Heart left ventricle (tissue), 16 donors: ENCODE measurements at regions not wholly inside any gene's neighbourhood (a gene's known extent, or its start where the extent isn't known, plus 50 kb on each side); places are given as distances from the start of the nearest gene placed in this dataset.
"Not testable (repeated sequence)": the region's sequence is repeated elsewhere in the genome, so short reads cannot be mapped to it uniquely, and the experiment has no call there.

Source experiments
- ATAC-seq, 4 donors: fragments of 200-7000 bp; cut with Tn5 transposase; one replicate each; pipeline ENCODE4 v1.9.1; 2020 to 2022; ENCODE audit warnings: moderate library complexity in 4 of 4, mild to moderate bottlenecking in 3 of 4, moderate number of reproducible peaks in 1 of 4
- DNase-seq, 5 donors: peaks; one replicate each; pipeline ENCODE4 v3.0.0-alpha.2; 2020
- H3K27ac ChIP-seq, 12 donors: fragments of 200-600 bp; sonication (generic) in 4 of 12; one replicate each; pipeline versions ENCODE4 v1.5.0 to v1.8.0; 2016 to 2022; ENCODE audit warnings: mild to moderate bottlenecking in 2 of 12
- H3K27me3 ChIP-seq, 9 donors: fragments of 200-600 bp; sonication (generic) in 2 of 9; one replicate each; pipeline versions ENCODE4 v1.5.1 to v1.8.0; 2016 to 2022; ENCODE audit warnings: mild to moderate bottlenecking in 3 of 9
- H3K36me3 ChIP-seq, 9 donors: fragments of 200-600 bp; sonication (generic) in 2 of 9; one replicate each; pipeline versions ENCODE4 v1.5.0 to v1.8.0; 2018 to 2022; ENCODE audit warnings: mild to moderate bottlenecking in 2 of 9
- H3K4me1 ChIP-seq, 12 donors: fragments of 200-600 bp; sonication (generic) in 4 of 12; one replicate each; pipeline versions ENCODE4 v1.5.0 to v1.8.0; 2016 to 2022; ENCODE audit warnings: mild to moderate bottlenecking in 3 of 12
- H3K4me3 ChIP-seq, 12 donors: fragments of 200-600 bp; sonication (generic) in 4 of 12; one replicate each; pipeline versions ENCODE4 v1.5.0 to v1.8.0; 2017 to 2022; ENCODE audit warnings: mild to moderate bottlenecking in 9 of 12, moderate library complexity in 4 of 12
- H3K9me3 ChIP-seq, 12 donors: fragments of 200-600 bp; sonication (generic) in 4 of 12; one replicate each; pipeline versions ENCODE4 v1.5.0 to v1.8.0; 2016 to 2022; ENCODE audit warnings: mild to moderate bottlenecking in 1 of 12
- POLR2A ChIP-seq, 2 donors: fragments of 450-650 bp; IDR thresholded peaks; one replicate each; pipeline ENCODE4 v1.6.1; 2017; ENCODE audit warnings: antibody characterized with exemption in 2 of 2, mild to moderate bottlenecking in 2 of 2, moderate library complexity in 2 of 2
- WGBS, 4 donors: extraction: QIAGEN DNeasy Blood & Tissue Kit in 2 of 4; methylation state at CpG; one replicate each; pipeline versions ENCODE4 v1.1.5 to v1.1.7; 2013 to 2018; 5-methylcytosine and 5-hydroxymethylcytosine counted together
- intact Hi-C, 10 donors: fragments of 100-400 bp; cut with DNase I; formaldehyde crosslinking; loops; one replicate each; pipeline versions ENCODE4 v1.11.1 to v1.14.2; 2022
- TF ChIP-seq, protein P1 (sequence below), 12 donors: fragments of 200-600 bp; sonication (generic) in 4 of 12; IDR thresholded peaks; one replicate each; pipeline versions ENCODE4 v1.5.0 to v1.8.0; 2018 to 2022; ENCODE audit warnings: antibody characterized with exemption in 12 of 12, mild to moderate bottlenecking in 5 of 12
- donor health status: ischemic (EF 13 %, LVEDD 7.1; RV severe dilation, severe dysfunction).
- donor health status: healthy with polysubstance abuse.
- donor health status: DM: no; HTN: yes; CAD: no.
- donor health status: DM: no; HTN: no; CAD: no.
- donor health status: ischemic (EF 25% LVEDD 6.9; RV normal size, moderate dysfunction).
- donor health status: ischemic (EF 25% LVEDD 5.7; RV mildly dilated, moderate dysfunction).
- donor health status: healthy.
- donor health status: DM: yes; HTN: yes; CAD: no.
- donor health status: ischemic (EF 35%, LVEDD 5.7; RV mildly dilated, moderate dysfunction).
- donor health status: nonischemic (EF 11% LVEDD 7.7; RV severe dilation, severe dysfunction).
- donor health status: DM: yes; HTN: yes; CAD: no.
- donor health status: PGD.
- donor health status: ischemic (EF 29% LVEDD 5.4; RV normal size, mild dysfunction).
- donor health status: nonischemic (EF 23%, LVEDD 6.1; RV moderate dilation, normal function).

GRCh38 chr5:116709082-116709481, 134.5 kb upstream of the SEMA6A start:
- Histone ChIP-seq H3K4me3 (no peak overlapping the region), H3K36me3 (no peaks in the 10 kb centered on the region), H3K9me3 (no peaks in the 10 kb centered on the region), H3K27me3 (no peaks in the 10 kb centered on the region), H3K4me1 (no peaks in the 10 kb centered on the region), H3K27ac (no peak overlapping the region)
- TF ChIP-seq, protein P1, sequence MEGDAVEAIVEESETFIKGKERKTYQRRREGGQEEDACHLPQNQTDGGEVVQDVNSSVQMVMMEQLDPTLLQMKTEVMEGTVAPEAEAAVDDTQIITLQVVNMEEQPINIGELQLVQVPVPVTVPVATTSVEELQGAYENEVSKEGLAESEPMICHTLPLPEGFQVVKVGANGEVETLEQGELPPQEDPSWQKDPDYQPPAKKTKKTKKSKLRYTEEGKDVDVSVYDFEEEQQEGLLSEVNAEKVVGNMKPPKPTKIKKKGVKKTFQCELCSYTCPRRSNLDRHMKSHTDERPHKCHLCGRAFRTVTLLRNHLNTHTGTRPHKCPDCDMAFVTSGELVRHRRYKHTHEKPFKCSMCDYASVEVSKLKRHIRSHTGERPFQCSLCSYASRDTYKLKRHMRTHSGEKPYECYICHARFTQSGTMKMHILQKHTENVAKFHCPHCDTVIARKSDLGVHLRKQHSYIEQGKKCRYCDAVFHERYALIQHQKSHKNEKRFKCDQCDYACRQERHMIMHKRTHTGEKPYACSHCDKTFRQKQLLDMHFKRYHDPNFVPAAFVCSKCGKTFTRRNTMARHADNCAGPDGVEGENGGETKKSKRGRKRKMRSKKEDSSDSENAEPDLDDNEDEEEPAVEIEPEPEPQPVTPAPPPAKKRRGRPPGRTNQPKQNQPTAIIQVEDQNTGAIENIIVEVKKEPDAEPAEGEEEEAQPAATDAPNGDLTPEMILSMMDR (IDR thresholded peaks at IDR 0.05), result no peak
- TF ChIP-seq POLR2A (IDR thresholded peaks at IDR 0.05), result no peak
- no peak for ATAC-seq
- DNase-seq, result no peak
- 90 to 94% (median 91%) methylated on average over 5 of the region's 5 CpGs for WGBS, 4 donors
- intact Hi-C loops, result no loop called here

DNA sequence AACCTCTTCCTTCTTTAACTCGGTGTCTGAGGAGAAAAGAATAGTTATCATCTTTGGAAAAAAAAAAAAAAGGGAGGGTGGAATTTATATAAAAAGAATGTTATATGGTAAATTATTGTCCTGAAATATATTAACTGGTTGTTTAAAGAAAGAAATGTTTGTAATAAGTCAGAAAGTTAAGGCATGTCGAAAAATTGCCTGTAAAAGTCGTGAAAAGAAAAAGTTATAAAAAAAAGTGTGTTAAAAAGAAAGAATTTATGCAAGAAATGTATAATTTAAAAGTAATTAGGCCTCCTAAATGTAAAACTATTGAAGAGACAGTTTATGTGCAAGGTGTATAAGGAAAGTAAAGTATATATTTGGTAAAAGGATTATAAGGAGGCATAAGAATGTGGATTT, 130.5 kb upstream of the SEMA6A start:
- ATAC-seq, H3K27ac ChIP-seq, H3K36me3 ChIP-seq, H3K27me3 ChIP-seq, DNase-seq, H3K9me3 ChIP-seq, H3K4me1 ChIP-seq, H3K4me3 ChIP-seq, intact Hi-C loops: not testable (repeated sequence)
- 93 to 96% (median 95%) methylated on average over 3 of the region's 3 CpGs for WGBS, 4 donors

DNA sequence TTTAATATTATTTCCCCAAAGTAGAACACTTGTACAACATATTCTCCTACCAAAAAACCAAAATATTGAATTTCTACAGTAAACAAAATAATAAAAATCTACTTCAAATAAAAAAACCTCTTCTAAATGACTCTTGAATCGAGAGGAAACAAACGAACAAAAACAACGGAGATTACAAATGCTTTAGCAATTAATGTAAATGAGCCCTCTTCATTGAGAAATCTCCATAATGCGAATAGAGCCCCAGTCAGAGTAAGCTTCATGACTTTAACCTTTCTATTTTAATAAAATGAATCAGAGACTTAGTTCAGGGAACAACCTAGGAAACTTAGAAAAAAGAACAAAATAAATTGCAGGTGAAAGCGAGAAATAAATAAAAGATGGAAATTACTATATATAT, 129.3 kb upstream of the SEMA6A start:
- no peaks in the 10 kb centered on the region for H3K9me3 ChIP-seq
- no peaks in the 10 kb centered on the region for H3K27me3 ChIP-seq
- TF ChIP-seq POLR2A (IDR thresholded peaks at IDR 0.05), result no peak
- TF ChIP-seq, protein P1 (IDR thresholded peaks at IDR 0.05), result no peak
- H3K36me3 ChIP-seq, result no peaks in the 10 kb centered on the region
- DNase-seq (no peak), ATAC-seq (no peak)
- intact Hi-C loops, result no loop called here
- H3K4me3 ChIP-seq, result no peak overlapping the region
- 92 to 94% (median 92%) methylated on average over 5 of the region's 5 CpGs for WGBS, 4 donors
- H3K4me1 ChIP-seq, result no peaks in the 10 kb centered on the region
- H3K27ac ChIP-seq, result no peak overlapping the region

DNA sequence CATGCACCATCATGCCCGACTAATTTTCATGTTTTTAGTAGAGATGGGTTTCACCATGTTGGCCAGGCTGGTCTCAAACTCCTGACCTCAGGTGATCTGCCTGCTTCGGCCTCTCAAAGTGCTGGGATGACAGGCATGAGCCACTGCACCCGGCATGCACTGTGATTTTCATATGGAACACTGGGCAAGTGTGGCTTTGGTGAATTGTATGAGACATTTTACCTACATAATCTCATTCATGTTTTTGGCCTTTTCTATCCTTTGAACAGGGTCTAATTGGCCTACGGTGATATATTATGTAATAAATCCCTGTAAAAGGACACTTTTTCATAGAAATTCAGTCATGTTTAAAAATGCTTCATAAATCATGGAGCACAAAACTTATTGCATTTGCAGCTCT, 128.7 kb upstream of the SEMA6A start:
- Histone ChIP-seq H3K4me3 (no peak overlapping the region), H3K36me3 (no peaks in the 10 kb centered on the region), H3K4me1 (no peaks in the 10 kb centered on the region), H3K27me3 (no peaks in the 10 kb centered on the region), H3K27ac (no peak overlapping the region), H3K9me3 (no peaks in the 10 kb centered on the region)
- ATAC-seq (no peak), DNase-seq (no peak)
- 93 to 96% (median 95%) methylated on average over 4 of the region's 4 CpGs for WGBS, 4 donors
- intact Hi-C loops, result no loop called here
- TF ChIP-seq, protein P1 (IDR thresholded peaks at IDR 0.05), result no peak
- TF ChIP-seq POLR2A (IDR thresholded peaks at IDR 0.05), result no peak

DNA sequence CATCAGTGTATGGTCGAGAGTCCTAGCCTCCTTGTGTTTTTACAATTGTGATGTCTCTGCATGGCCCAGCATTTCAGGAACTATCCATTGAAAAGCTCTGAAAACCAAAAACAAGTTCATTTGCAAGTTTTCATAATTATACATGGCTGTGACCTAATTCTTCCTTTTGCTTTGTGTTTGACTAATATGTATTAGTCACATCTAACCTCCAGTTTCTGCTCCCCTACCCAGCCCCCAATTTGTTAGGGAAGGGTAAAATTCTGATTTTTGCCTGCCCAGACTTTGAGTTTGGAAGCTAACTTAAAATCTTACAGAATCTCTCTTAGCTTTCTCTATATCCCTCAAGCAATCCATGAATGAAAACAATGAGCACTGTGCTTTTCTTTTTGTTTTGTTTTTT, 128.2 kb upstream of the SEMA6A start:
- Histone ChIP-seq H3K9me3 (no peaks in the 10 kb centered on the region), H3K4me3 (no peak overlapping the region), H3K27ac (no peak overlapping the region), H3K27me3 (no peaks in the 10 kb centered on the region), H3K36me3 (no peaks in the 10 kb centered on the region), H3K4me1 (no peaks in the 10 kb centered on the region)
- intact Hi-C loops, result no loop called here
- 85 to 100% (median 91%) methylated on average over 1 of the region's 1 CpG for WGBS, 4 donors
- DNase-seq (no peak), ATAC-seq (no peak)
- TF ChIP-seq POLR2A (IDR thresholded peaks at IDR 0.05), result no peak
- TF ChIP-seq, protein P1 (IDR thresholded peaks at IDR 0.05), result no peak
